HFF-Myc (cell line): ENCODE measurements at regions not wholly inside any gene's neighbourhood (a gene's known extent, or its start where the extent isn't known, plus 50 kb on each side); places are given as distances from the start of the nearest gene placed in this dataset.
A peak's percentile ranks its signal among the peaks of the same experiment; 100 is the strongest.

ENCODE experiments used
- DNase-seq: peaks from one replicate; pipeline ENCODE4 v3.0.0-alpha.2; 2011; ENCODE audit warnings: low read depth; ENCODE audit errors: extremely low read depth
- H3K4me3 ChIP-seq: replicated peaks from 2 replicates; pipeline ENCODE4 v1.5.1; 2011; ENCODE audit warnings: low read depth, mild to moderate bottlenecking, control low read depth, low read length
- TF ChIP-seq, protein P1 (sequence below): IDR thresholded peaks from 2 replicates; pipeline ENCODE4 v1.5.1; 2012; ENCODE audit warnings: mild to moderate bottlenecking, low read depth, low read length, control low read depth; ENCODE audit errors: missing control alignments

DNA sequence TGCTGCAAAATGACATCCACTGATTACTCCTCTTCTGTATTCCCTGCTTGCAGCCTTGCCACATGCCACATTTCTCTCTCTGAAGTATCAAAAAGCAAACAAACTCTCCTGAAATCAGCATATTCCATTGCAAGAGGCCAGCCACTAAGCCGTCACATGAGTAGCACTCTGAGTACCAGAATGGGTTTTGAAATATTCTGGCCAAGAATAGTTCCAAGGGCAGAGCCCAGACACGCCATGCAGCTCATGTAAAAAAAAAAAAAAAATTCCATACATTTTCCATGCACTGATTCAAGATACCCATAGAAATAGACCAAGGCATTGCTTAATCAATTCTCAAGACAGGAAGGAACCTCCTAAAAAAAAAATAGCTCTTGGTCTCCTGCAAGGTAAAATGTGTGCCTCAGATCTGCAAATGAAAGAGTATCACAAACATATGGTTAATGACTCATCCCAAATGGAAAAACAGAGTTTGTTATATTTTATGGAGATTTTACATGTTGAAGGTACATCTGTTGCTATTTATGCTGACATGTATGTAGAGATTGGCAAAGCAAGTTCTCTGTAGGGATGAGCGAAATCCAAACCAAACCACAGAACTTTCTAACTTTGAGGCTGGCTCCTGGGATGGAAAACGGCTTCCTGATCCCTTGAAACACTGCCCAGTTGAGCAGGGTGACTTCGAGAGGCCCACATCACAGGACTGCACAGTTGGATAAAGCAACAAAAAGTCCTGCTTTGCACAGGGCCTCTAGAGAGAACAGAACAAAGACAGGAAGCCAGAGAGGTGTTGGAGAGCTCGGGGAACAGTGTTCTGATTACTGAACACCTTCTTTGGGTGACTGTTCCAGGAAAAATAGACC, 346.2 kb downstream of the ZNF521 start:
- TF ChIP-seq, protein P1, sequence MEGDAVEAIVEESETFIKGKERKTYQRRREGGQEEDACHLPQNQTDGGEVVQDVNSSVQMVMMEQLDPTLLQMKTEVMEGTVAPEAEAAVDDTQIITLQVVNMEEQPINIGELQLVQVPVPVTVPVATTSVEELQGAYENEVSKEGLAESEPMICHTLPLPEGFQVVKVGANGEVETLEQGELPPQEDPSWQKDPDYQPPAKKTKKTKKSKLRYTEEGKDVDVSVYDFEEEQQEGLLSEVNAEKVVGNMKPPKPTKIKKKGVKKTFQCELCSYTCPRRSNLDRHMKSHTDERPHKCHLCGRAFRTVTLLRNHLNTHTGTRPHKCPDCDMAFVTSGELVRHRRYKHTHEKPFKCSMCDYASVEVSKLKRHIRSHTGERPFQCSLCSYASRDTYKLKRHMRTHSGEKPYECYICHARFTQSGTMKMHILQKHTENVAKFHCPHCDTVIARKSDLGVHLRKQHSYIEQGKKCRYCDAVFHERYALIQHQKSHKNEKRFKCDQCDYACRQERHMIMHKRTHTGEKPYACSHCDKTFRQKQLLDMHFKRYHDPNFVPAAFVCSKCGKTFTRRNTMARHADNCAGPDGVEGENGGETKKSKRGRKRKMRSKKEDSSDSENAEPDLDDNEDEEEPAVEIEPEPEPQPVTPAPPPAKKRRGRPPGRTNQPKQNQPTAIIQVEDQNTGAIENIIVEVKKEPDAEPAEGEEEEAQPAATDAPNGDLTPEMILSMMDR = no peak
- peak; percentile 80 for DNase-seq
- H3K4me3 ChIP-seq = no peak overlapping the region

DNA sequence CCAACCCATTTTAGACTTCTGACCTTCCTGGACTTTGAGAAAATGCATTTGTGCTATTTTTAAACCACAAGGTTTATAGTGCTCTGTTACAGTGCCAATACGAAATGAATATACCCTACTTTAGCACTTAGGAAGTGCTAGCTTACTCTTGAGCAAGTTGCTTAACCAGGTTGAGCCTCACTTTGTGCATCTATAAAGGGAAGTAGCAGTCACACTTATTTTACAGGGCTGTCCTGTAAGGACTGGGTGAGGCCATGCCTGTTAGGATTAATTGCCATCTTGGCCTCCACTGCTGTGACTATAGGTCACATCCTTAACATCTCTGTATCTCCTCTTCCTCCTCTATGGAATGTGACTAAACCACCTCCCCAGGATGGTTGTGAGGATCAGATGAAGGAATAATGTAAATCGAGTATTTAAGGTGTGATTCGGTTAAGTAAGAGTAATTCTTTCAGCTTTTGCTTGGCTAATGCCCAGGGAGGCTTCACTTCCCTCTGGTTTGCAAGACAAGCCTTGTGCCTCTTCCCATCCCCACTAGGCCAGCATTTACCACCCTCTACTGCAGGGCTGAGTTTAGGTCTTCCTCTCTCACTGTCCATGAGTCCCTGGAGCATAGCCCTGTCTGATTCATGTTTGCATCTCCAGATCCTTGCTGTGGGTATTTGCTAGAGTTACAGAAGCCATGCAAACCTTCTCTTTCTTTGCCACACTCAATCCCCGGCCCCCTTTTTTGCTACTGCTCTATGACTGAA, 341.2 kb downstream of the ZNF521 start:
- TF ChIP-seq, protein P1 = no peak
- DNase-seq = no peak
- H3K4me3 ChIP-seq = no peak overlapping the region
